Pulmonary artery endothelial cell (primary cell): ENCODE measurements at regions not wholly inside any gene's neighbourhood (a gene's known extent, or its start where the extent isn't known, plus 50 kb on each side); places are given as distances from the start of the nearest gene placed in this dataset.

ENCODE experiments used
- DNase-seq: peaks from one replicate; pipeline ENCODE4 v3.0.0-alpha.2; 2011; ENCODE audit warnings: low read depth, low spot score

- no peak for DNase-seq
Measured at GRCh38 chr6:147756891-147757290, 248.4 kb downstream of the SAMD5 start.

- DNase-seq: no peak
Measured at GRCh38 chr6:147757291-147757690, 248.8 kb downstream of the SAMD5 start.

GRCh38 chr6:147758303-147758702, 249.8 kb downstream of the SAMD5 start:
- no peak for DNase-seq

- no peak for DNase-seq
Measured at GRCh38 chr6:147759093-147759492, 250.6 kb downstream of the SAMD5 start.

GRCh38 chr6:147759536-147759935, 251.0 kb downstream of the SAMD5 start:
- no peak for DNase-seq

- DNase-seq: no peak
Measured at GRCh38 chr6:147765541-147765940, 257.1 kb downstream of the SAMD5 start.

GRCh38 chr6:147768969-147769368, 260.5 kb downstream of the SAMD5 start:
- no peak for DNase-seq

GRCh38 chr6:147769496-147770087, 261.1 kb downstream of the SAMD5 start:
- DNase-seq: no peak

- DNase-seq: no peak
Measured at GRCh38 chr6:147770221-147770620, 261.7 kb downstream of the SAMD5 start.

GRCh38 chr6:147772724-147773123, 264.2 kb downstream of the SAMD5 start:
- no peak for DNase-seq

- DNase-seq: no peak
Measured at GRCh38 chr6:147774856-147775255, 266.4 kb downstream of the SAMD5 start.

- DNase-seq: no peak
Measured at GRCh38 chr6:147776631-147777213, 268.2 kb downstream of the SAMD5 start.

GRCh38 chr6:147779624-147780023, 271.1 kb downstream of the SAMD5 start:
- DNase-seq: no peak

- DNase-seq: no peak
Measured at GRCh38 chr6:147782302-147782701, 273.8 kb downstream of the SAMD5 start.

GRCh38 chr6:147784371-147784770, 275.9 kb downstream of the SAMD5 start:
- no peak for DNase-seq

GRCh38 chr6:147787417-147787816, 278.9 kb downstream of the SAMD5 start:
- DNase-seq: no peak

GRCh38 chr6:147789430-147789947, 281.0 kb downstream of the SAMD5 start:
- DNase-seq: no peak

- DNase-seq: no peak
Measured at GRCh38 chr6:147793871-147794643, 285.6 kb downstream of the SAMD5 start.

GRCh38 chr6:147802459-147802858, 294.0 kb downstream of the SAMD5 start:
- no peak for DNase-seq

- no peak for DNase-seq
Measured at GRCh38 chr6:147805155-147805554, 296.7 kb downstream of the SAMD5 start.

- DNase-seq: no peak
Measured at GRCh38 chr6:147806697-147807096, 298.2 kb downstream of the SAMD5 start.

GRCh38 chr6:147808640-147809039, 300.1 kb downstream of the SAMD5 start:
- no peak for DNase-seq
